ENCODE measurements at regions not wholly inside any gene's neighbourhood (a gene's known extent, or its start where the extent isn't known, plus 50 kb on each side); places are given as distances from the start of the nearest gene placed in this dataset.

DNA sequence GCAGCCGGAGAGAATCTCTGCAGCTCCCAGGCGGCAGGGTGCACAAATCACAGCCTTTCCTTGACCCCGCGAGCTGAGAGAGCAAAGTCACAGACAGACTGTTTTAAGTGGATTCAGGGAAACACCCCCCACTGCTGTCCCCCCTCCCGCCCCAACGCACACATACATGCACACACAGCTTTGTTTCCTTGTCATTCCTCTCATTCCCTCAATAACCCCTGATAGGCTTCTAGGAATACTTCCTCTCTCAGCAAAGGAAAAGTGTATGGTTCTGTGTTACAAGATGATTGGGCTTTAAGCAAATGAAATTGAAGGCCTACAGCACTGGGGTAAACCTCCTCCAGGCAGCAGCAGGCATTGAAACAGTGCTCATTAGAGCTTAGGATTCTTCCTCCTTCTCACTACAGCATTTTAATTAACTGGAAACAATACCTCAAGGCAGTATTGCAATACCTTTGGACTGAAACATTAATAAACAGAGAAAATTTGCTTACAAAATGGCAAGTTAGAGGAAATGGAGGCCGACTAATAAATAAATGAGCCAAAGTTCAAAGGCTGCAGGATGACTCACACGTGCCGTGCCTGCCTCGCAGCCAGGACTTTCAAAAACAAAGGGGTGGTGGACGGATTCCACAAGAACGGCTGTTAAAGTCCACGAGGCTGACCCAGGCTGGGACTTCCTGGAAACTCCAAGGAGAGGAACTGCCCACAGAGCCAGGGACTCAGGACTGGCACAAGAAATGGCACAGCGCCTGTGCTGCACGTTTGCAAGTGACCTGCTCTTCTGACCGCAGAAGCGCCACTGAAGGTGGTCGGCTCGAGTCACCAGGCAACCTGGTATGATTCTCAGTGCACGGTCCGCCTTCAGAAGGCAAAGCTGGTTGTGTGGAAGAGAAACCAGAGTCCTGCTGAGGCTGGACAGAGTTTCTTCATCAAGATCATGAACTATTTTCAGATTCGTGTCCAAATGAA is 236.2 kb downstream of the SYK start:
- TF ChIP-seq, protein P1, sequence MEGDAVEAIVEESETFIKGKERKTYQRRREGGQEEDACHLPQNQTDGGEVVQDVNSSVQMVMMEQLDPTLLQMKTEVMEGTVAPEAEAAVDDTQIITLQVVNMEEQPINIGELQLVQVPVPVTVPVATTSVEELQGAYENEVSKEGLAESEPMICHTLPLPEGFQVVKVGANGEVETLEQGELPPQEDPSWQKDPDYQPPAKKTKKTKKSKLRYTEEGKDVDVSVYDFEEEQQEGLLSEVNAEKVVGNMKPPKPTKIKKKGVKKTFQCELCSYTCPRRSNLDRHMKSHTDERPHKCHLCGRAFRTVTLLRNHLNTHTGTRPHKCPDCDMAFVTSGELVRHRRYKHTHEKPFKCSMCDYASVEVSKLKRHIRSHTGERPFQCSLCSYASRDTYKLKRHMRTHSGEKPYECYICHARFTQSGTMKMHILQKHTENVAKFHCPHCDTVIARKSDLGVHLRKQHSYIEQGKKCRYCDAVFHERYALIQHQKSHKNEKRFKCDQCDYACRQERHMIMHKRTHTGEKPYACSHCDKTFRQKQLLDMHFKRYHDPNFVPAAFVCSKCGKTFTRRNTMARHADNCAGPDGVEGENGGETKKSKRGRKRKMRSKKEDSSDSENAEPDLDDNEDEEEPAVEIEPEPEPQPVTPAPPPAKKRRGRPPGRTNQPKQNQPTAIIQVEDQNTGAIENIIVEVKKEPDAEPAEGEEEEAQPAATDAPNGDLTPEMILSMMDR (IDR thresholded peaks at IDR 0.05; ENCODE audit: insufficient read depth, low read length): no peak
- TF ChIP-seq POLR2AphosphoS5 (IDR thresholded peaks at IDR 0.05; ENCODE audit: low read depth): no peak
- TF ChIP-seq SPI1 (IDR thresholded peaks at IDR 0.05; ENCODE audit: borderline replicate concordance, low read depth): 0 out of 2 replicates have a peak, but pooled peaks have one; percentile 0
- TF ChIP-seq, protein P2, sequence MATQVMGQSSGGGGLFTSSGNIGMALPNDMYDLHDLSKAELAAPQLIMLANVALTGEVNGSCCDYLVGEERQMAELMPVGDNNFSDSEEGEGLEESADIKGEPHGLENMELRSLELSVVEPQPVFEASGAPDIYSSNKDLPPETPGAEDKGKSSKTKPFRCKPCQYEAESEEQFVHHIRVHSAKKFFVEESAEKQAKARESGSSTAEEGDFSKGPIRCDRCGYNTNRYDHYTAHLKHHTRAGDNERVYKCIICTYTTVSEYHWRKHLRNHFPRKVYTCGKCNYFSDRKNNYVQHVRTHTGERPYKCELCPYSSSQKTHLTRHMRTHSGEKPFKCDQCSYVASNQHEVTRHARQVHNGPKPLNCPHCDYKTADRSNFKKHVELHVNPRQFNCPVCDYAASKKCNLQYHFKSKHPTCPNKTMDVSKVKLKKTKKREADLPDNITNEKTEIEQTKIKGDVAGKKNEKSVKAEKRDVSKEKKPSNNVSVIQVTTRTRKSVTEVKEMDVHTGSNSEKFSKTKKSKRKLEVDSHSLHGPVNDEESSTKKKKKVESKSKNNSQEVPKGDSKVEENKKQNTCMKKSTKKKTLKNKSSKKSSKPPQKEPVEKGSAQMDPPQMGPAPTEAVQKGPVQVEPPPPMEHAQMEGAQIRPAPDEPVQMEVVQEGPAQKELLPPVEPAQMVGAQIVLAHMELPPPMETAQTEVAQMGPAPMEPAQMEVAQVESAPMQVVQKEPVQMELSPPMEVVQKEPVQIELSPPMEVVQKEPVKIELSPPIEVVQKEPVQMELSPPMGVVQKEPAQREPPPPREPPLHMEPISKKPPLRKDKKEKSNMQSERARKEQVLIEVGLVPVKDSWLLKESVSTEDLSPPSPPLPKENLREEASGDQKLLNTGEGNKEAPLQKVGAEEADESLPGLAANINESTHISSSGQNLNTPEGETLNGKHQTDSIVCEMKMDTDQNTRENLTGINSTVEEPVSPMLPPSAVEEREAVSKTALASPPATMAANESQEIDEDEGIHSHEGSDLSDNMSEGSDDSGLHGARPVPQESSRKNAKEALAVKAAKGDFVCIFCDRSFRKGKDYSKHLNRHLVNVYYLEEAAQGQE (IDR thresholded peaks at IDR 0.05; ENCODE audit: insufficient replicate concordance, low read depth): no peak
- no peak for TF ChIP-seq GABPA (IDR thresholded peaks at IDR 0.05; ENCODE audit: low read depth)

All from HL-60 (cell line).